ENCODE measurements at regions not wholly inside any gene's neighbourhood (a gene's known extent, or its start where the extent isn't known, plus 50 kb on each side); places are given as distances from the start of the nearest gene placed in this dataset.

GRCh38 chr7:46850563-46851330 is 731.2 kb downstream of the TNS3 start:
- DNase-seq = no peak

GRCh38 chr7:46848944-46849343 is 733.0 kb downstream of the TNS3 start:
- no peak for DNase-seq

GRCh38 chr7:46848311-46848710 is 733.6 kb downstream of the TNS3 start:
- no peak for DNase-seq

GRCh38 chr7:46847126-46847525 is 734.8 kb downstream of the TNS3 start:
- no peak for DNase-seq

GRCh38 chr7:46844486-46844885 is 737.4 kb downstream of the TNS3 start:
- no peak for DNase-seq

- DNase-seq = no peak
Measured at GRCh38 chr7:46841248-46841647, 740.7 kb downstream of the TNS3 start.

GRCh38 chr7:46839651-46840050 is 742.3 kb downstream of the TNS3 start:
- DNase-seq = no peak

GRCh38 chr7:46838463-46838862 is 743.4 kb downstream of the TNS3 start:
- no peak for DNase-seq

GRCh38 chr7:46835556-46835955 is 746.4 kb downstream of the TNS3 start:
- DNase-seq = no peak

GRCh38 chr7:46834921-46835320 is 747.0 kb downstream of the TNS3 start:
- DNase-seq = no peak

- no peak for DNase-seq
Measured at GRCh38 chr7:46833197-46833596, 748.7 kb downstream of the TNS3 start.

GRCh38 chr7:46832136-46832535 is 749.8 kb downstream of the TNS3 start:
- no peak for DNase-seq

- DNase-seq = no peak
Measured at GRCh38 chr7:46819819-46820218, 762.1 kb downstream of the TNS3 start.

GRCh38 chr7:46814516-46815250 is 767.2 kb downstream of the TNS3 start:
- no peak for DNase-seq

GRCh38 chr7:46812101-46812675 is 769.7 kb downstream of the TNS3 start:
- no peak for DNase-seq

- DNase-seq = no peak
Measured at GRCh38 chr7:46811529-46811928, 770.4 kb downstream of the TNS3 start.

- no peak for DNase-seq
Measured at GRCh38 chr7:46810986-46811385, 770.9 kb downstream of the TNS3 start.

GRCh38 chr7:46809886-46810285 is 772.0 kb downstream of the TNS3 start:
- DNase-seq = no peak

- DNase-seq = no peak
Measured at GRCh38 chr7:46806856-46807255, 775.1 kb downstream of the TNS3 start.

GRCh38 chr7:46802479-46802878 is 779.4 kb downstream of the TNS3 start:
- DNase-seq = no peak

GRCh38 chr7:46791188-46791587 is 790.7 kb downstream of the TNS3 start:
- DNase-seq = no peak

GRCh38 chr7:46786995-46787394 is 794.9 kb downstream of the TNS3 start:
- DNase-seq = no peak

- DNase-seq = no peak
Measured at GRCh38 chr7:46786221-46786954, 795.5 kb downstream of the TNS3 start.
